ENCODE measurements at regions not wholly inside any gene's neighbourhood (a gene's known extent, or its start where the extent isn't known, plus 50 kb on each side); places are given as distances from the start of the nearest gene placed in this dataset.
A peak's percentile ranks its signal among the peaks of the same experiment; 100 is the strongest.

DNA sequence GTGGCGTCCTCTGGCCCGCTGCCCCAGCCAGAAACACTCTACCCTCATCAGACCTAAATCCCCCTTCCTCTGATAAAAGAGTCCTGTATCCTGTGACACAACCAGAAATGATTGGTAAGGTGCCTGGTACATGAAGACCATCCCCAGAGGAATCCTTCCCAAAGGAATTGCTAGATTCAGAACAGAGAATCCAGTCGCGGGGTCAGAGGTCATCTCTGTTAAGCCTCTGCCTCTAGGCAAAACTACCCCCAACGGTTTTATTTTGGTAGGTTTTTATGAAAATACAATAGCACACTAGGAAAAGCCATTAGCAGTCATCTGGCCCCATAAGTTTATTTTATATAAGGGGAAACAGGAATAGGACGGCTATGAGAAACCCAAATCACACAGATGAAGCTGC lies 102.4 kb upstream of the HAND1 start:
- no peak overlapping the region for H3K9ac ChIP-seq
- no peaks in the 10 kb centered on the region for H3K9me3 ChIP-seq
- H3K36me3 ChIP-seq: no peaks in the 10 kb centered on the region
- no peaks in the 10 kb centered on the region for H3K27me3 ChIP-seq
- no peak overlapping the region for H3K4me2 ChIP-seq
- no peak for TF ChIP-seq Cebpa-rat (IDR thresholded peaks at IDR 0.05)
- H4K20me1 ChIP-seq: no peaks in the 10 kb centered on the region
- H3K27ac ChIP-seq: no peak overlapping the region
- H3K4me1 ChIP-seq: peaks cover 12% of the 10 kb centered on the region
- no peak overlapping the region for H3K4me3 ChIP-seq

DNA sequence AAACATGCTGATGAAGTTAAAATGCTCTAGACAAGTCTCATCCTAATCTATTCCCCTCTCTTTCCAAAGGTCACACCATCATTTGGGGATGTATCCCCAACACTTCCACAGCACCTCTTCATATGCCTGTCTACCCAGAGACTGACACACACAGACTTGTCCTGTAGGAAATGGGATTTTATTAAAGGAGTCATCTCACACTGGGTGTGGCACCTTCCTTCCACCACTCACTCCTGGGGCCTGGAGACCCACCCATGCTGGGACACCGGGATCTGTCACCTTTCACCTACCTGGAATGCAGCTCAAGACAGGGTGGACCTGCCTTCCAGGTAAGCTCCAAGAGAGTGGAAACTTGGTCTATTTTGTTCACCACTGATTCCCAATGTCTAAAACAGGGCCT lies 99.4 kb upstream of the HAND1 start:
- no peak overlapping the region for H3K4me2 ChIP-seq
- H3K4me3 ChIP-seq: no peak overlapping the region
- H3K27me3 ChIP-seq: no peaks in the 10 kb centered on the region
- H3K36me3 ChIP-seq: no peaks in the 10 kb centered on the region
- no peak overlapping the region for H3K9ac ChIP-seq
- no peak overlapping the region for H3K27ac ChIP-seq
- no peaks in the 10 kb centered on the region for H3K9me3 ChIP-seq
- TF ChIP-seq Cebpa-rat (IDR thresholded peaks at IDR 0.05): no peak
- H4K20me1 ChIP-seq: no peaks in the 10 kb centered on the region
- peaks cover 13% of the 10 kb centered on the region for H3K4me1 ChIP-seq

DNA sequence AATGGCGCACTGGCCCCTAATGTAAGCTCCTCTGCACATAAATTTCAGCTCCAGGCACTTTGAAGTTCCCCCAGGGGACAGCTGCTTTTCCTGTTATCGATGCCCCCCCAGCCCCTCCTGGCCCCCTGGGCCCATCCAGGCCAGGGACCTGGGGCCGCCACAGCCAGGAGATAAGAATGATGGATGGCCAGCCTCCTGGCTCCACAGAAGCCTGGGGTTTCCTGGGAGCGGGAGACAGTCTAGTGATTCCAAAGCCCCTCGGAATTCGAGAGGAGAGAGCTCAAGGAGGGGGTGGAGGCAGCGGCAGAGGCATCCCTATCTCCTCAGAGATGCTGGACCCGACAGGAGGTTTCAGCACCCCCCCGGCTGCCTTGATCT lies 98.4 kb upstream of the HAND1 start:
- Histone ChIP-seq H3K9ac (no peak overlapping the region), H3K4me2 (peak overlapping the region; percentile 33), H3K27me3 (no peaks in the 10 kb centered on the region), H3K36me3 (no peaks in the 10 kb centered on the region), H3K9me3 (no peaks in the 10 kb centered on the region), H4K20me1 (no peaks in the 10 kb centered on the region), H3K4me3 (no peak overlapping the region), H3K4me1 (peaks cover 13% of the 10 kb centered on the region), H3K27ac (no peak overlapping the region)
- TF ChIP-seq Cebpa-rat (IDR thresholded peaks at IDR 0.05): no peak

DNA sequence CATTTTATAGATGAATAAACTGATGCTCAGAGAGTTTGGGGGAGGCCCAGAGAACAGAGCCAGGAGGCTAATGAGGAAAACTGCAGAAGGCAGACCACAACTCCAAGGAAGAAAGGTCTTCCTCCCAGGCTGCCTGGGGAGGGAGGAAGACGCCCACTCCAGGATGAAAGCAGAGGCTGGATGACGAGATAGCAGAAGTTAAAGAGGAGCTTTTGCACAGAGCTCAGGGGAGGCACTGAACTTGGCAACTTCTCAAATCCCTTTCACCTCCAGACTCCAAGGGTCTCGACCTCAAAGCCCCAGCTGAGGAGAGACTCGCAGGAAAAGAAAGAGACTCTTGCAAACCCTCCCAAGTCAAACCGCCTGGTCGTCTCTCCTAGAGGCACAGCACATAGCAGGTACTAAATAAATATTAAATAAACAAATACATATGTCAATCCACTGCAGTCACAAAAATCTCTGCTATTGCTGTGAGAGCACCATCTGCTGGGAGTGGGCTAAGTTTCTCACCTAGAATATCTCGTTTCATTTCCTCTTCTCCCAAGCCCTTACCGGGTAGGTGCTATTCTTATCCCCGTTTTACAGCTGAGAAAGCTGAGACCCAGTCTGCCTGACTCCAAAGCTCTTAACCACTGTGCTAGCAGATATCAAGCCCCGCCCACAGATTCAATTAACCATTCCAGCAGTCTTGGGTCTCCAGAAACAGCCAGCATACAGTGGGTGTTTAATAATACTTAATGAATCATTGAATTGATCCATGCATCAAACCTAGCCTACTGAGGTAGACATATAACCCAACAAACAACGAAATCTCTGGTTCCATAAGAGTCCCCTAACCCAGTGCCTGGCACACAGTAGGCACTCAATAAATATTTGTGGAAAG lies 97.8 kb upstream of the HAND1 start:
- H3K27ac ChIP-seq: no peak overlapping the region
- peaks cover 13% of the 10 kb centered on the region for H3K4me1 ChIP-seq
- no peaks in the 10 kb centered on the region for H3K36me3 ChIP-seq
- no peaks in the 10 kb centered on the region for H3K9me3 ChIP-seq
- H3K4me2 ChIP-seq: peak overlapping the region; percentile 33
- no peaks in the 10 kb centered on the region for H4K20me1 ChIP-seq
- no peak overlapping the region for H3K9ac ChIP-seq
- TF ChIP-seq Cebpa-rat (IDR thresholded peaks at IDR 0.05): no peak
- H3K27me3 ChIP-seq: no peaks in the 10 kb centered on the region
- no peak overlapping the region for H3K4me3 ChIP-seq

DNA sequence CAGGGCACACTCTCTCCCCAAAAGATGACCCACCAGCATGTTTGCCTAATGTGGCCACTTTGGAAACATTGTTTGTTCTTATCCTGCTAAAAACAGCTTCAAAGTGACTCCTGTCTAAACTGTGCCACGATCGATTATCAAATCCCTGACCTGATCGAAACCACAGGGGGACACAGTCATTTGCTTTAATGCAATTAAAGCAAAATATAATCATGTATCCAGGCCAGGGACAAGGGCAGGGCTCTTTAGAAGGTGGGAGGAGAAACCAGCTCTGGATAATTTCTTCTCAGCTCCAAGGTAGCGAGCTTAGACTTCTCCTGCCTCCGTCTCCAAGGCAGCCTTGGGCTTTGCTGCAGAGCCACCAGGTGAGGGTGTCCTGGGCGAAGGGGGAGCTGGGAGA lies 95.0 kb upstream of the HAND1 start:
- Histone ChIP-seq H3K4me2 (no peak overlapping the region), H3K4me3 (no peak overlapping the region), H3K9ac (no peak overlapping the region), H3K4me1 (peaks cover 13% of the 10 kb centered on the region), H3K27me3 (no peaks in the 10 kb centered on the region), H3K27ac (no peak overlapping the region), H3K36me3 (no peaks in the 10 kb centered on the region), H4K20me1 (no peaks in the 10 kb centered on the region), H3K9me3 (no peaks in the 10 kb centered on the region)
- TF ChIP-seq Cebpa-rat (IDR thresholded peaks at IDR 0.05): no peak

DNA sequence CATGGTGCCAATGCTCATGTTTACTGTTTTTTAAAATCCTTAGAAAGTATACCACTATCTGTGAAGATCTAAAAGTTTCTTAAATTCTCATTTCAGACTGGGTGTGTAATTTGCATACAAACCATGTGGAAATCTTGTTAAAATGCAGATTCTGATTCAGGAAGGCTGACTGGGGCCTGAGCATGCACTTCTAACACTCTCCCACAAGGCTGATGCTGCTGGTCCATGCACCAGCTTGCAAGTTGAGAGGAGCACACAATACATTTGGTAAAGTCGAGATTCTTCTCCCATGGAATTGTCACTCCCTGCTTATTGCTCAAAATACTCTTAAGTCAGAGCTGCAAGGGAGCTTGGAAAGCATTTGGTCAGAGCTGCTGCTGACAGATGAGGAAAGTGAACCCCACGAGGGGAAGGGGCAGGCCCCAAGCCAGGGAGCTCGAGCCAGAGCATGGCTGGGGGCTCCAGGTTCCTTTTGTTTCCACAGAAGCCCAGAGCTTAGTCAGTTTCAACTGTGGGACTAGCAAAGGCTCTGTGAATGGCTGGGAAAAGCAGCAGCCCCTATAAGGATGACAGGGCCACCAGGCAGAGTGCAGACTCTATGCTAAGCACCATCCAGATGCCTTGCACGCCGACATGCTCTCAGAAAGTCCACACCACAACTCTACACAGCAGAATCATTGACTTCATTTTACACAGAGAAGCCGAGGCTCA lies 93.5 kb upstream of the HAND1 start:
- TF ChIP-seq Cebpa-rat (IDR thresholded peaks at IDR 0.05): no peak

DNA sequence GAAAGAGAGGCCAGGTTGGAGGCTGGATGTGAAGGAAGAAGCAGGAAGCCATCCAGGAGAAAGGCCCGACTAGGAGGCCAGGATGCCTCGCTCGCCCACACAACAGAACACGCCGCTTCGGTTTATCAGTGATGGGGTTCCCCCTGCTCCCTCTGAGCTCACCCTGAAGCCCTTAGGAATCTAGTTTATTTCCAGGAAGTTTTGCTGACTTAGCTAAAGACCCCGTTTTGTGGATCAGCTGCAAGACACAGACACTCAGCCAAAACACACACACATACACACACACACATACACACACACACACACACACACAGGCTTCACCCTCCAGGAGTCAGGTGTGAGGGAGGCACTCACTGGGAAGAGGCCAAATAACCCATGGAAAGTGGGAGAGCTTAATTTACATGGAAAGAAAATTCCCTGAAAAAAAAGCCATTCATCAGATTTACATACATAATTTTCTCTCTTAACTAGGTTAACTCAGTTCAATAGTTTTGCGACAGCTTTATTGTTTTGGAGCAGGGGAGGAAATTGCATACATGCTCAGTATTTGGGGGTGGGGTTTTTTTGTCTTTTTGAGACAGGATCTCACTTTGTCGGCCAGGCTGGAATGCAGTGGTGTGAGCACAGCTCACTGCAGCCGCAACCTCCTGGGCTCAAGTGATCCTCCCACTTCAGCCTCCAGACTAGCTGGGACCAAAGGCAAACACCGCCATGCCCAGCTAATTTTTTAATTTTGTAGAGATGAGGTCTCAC lies 92.7 kb upstream of the HAND1 start:
- Histone ChIP-seq H4K20me1 (no peaks in the 10 kb centered on the region), H3K27me3 (no peaks in the 10 kb centered on the region), H3K4me1 (peaks cover 5% of the 10 kb centered on the region), H3K36me3 (no peaks in the 10 kb centered on the region), H3K9me3 (no peaks in the 10 kb centered on the region), H3K4me2 (no peak overlapping the region), H3K9ac (no peak overlapping the region), H3K4me3 (no peak overlapping the region), H3K27ac (no peak overlapping the region)
- TF ChIP-seq Cebpa-rat (IDR thresholded peaks at IDR 0.05): no peak

More for the DNA sequence above, 93.5 kb upstream of the HAND1 start:
- no peaks in the 10 kb centered on the region for H4K20me1 ChIP-seq
- H3K27ac ChIP-seq: no peak overlapping the region
- H3K36me3 ChIP-seq: no peaks in the 10 kb centered on the region
- no peak overlapping the region for H3K4me3 ChIP-seq
- H3K9me3 ChIP-seq: no peaks in the 10 kb centered on the region
- peaks cover 12% of the 10 kb centered on the region for H3K4me1 ChIP-seq
- no peak overlapping the region for H3K9ac ChIP-seq
- H3K4me2 ChIP-seq: no peak overlapping the region
- H3K27me3 ChIP-seq: no peaks in the 10 kb centered on the region

DNA sequence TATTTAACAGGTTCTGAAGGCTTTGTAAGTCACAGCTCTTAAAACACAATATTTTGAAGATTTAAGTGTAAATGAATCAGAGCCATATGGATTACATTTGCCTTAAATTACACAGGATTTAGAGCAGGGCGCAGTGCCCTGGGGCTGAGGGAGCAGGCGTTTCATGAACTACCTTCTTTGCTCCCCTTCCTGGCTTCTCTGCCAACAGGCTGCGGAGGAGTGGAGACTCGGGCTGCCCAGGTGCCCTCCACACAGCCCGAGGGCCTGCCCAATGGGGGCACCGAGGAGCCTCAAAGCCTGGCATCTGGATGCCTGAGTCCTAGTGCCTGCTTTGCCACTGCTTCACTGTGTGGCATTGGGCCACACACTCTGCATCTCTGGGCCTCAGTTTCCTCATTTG lies 90.6 kb upstream of the HAND1 start:
- TF ChIP-seq Cebpa-rat (IDR thresholded peaks at IDR 0.05): no peak
- Histone ChIP-seq H3K4me2 (no peak overlapping the region), H3K27me3 (no peaks in the 10 kb centered on the region), H3K9ac (no peak overlapping the region), H3K9me3 (no peaks in the 10 kb centered on the region), H3K27ac (no peak overlapping the region), H3K4me1 (no peaks in the 10 kb centered on the region), H3K36me3 (no peaks in the 10 kb centered on the region), H3K4me3 (no peak overlapping the region), H4K20me1 (no peaks in the 10 kb centered on the region)

DNA sequence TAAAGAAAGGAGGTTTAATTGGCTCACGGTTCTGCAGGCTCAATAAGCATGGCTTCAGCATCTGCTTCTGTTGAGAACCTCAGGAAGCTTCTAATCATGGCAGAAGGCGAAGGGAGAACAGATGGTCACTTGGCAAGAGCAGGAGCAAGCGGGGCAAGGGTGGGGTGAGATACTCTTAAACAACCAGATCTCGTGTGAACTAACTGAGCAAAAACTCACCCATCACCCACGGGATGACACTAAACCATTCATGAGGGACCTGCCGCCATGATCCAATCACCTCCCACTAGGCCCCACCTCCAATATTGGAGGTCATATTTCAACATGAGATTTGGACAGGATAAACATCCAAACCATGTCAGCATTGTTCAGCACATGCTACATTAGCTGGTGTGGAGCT lies 89.1 kb upstream of the HAND1 start:
- TF ChIP-seq Cebpa-rat (IDR thresholded peaks at IDR 0.05): no peak
- Histone ChIP-seq H3K27ac (no peak overlapping the region), H3K4me1 (no peaks in the 10 kb centered on the region), H3K9ac (no peak overlapping the region), H4K20me1 (no peaks in the 10 kb centered on the region), H3K9me3 (no peaks in the 10 kb centered on the region), H3K4me3 (no peak overlapping the region), H3K4me2 (no peak overlapping the region), H3K27me3 (no peaks in the 10 kb centered on the region), H3K36me3 (no peaks in the 10 kb centered on the region)
